OCI-LY1 (cell line): ENCODE measurements at regions not wholly inside any gene's neighbourhood (a gene's known extent, or its start where the extent isn't known, plus 50 kb on each side); places are given as distances from the start of the nearest gene placed in this dataset.

Experiments
- H2AFZ ChIP-seq: fragments of 200-600 bp; sonication (generic), shearing (Covaris generic); 2 replicates; pipeline ENCODE4 v1.6.0; 2014; ENCODE audit warnings: antibody characterized with exemption, mild to moderate bottlenecking, low read length
- H3F3A ChIP-seq: fragments of 200-600 bp; sonication (generic), shearing (Covaris generic); 2 replicates; pipeline ENCODE4 v1.6.0; 2014; ENCODE audit warnings: mild to moderate bottlenecking, antibody characterized with exemption, low read length, moderate library complexity; ENCODE audit not compliant: insufficient read depth
- H3K27ac ChIP-seq: fragments of 200-600 bp; sonication (generic); 2 replicates; pipeline ENCODE4 v1.5.1; 2014; ENCODE audit warnings: low read length, mixed run types, mild to moderate bottlenecking, low read depth; ENCODE audit not compliant: poor library complexity, severe bottlenecking
- H3K27me3 ChIP-seq: fragments of 200-600 bp; sonication (generic); 2 replicates; pipeline ENCODE4 v1.6.0; 2014; ENCODE audit warnings: antibody characterized with exemption, mild to moderate bottlenecking, low read length, moderate library complexity; ENCODE audit not compliant: insufficient read depth
- H3K36me3 ChIP-seq: fragments of 200-600 bp; sonication (generic); 2 replicates; pipeline ENCODE4 v1.6.1; 2014; ENCODE audit warnings: mild to moderate bottlenecking, antibody characterized with exemption, low read length, moderate library complexity, mixed read lengths; ENCODE audit not compliant: insufficient read depth
- H3K4me1 ChIP-seq: fragments of 200-600 bp; sonication (generic); 2 replicates; pipeline ENCODE4 v1.5.1; 2014; ENCODE audit warnings: mild to moderate bottlenecking, low read length, moderate library complexity; ENCODE audit not compliant: insufficient read depth, severe bottlenecking
- H3K4me2 ChIP-seq: fragments of 200-600 bp; sonication (generic), shearing (Covaris generic); 2 replicates; pipeline ENCODE4 v1.6.1; 2014; ENCODE audit warnings: low read length
- H3K4me3 ChIP-seq: fragments of 200-600 bp; sonication (generic); 2 replicates; pipeline ENCODE4 v1.5.1; 2014; ENCODE audit warnings: low read length, low read depth, mild to moderate bottlenecking, mixed read lengths; ENCODE audit not compliant: poor library complexity, severe bottlenecking
- H3K79me2 ChIP-seq: fragments of 200-600 bp; shearing (Covaris generic); 2 replicates; pipeline ENCODE4 v1.6.1; 2016; ENCODE audit warnings: mixed run types, low read length, mixed read lengths; ENCODE audit not compliant: insufficient read depth
- H3K9ac ChIP-seq: fragments of 200-600 bp; sonication (generic), shearing (Covaris generic); 2 replicates; pipeline ENCODE4 v1.6.1; 2014; ENCODE audit warnings: mild to moderate bottlenecking, low read length, mixed read lengths
- H3K9me2 ChIP-seq: fragments of 200-600 bp; sonication (generic), shearing (Covaris generic); 2 replicates; pipeline ENCODE4 v1.6.1; 2014; ENCODE audit warnings: low read depth, mild to moderate bottlenecking, low read length, mixed read lengths
- H3K9me3 ChIP-seq: fragments of 200-600 bp; shearing (Covaris generic); 2 replicates; pipeline ENCODE4 v1.6.1; 2014; ENCODE audit warnings: low read length, mixed read lengths
- H4K20me1 ChIP-seq: fragments of 200-600 bp; sonication (generic), shearing (Covaris generic); 2 replicates; pipeline ENCODE4 v1.6.0; 2016; ENCODE audit warnings: mild to moderate bottlenecking, low read length; ENCODE audit not compliant: insufficient read depth
- CTCF ChIP-seq: fragments of 200-600 bp; sonication (generic), shearing (Covaris generic); IDR thresholded peaks from 2 replicates; pipeline ENCODE4 v1.5.1; 2017; ENCODE audit warnings: mild to moderate bottlenecking, antibody characterized with exemption, low read length, moderate library complexity, mixed read lengths
- EZH2 ChIP-seq: fragments of 200-600 bp; sonication (generic), shearing (Covaris generic); IDR thresholded peaks from 2 replicates; pipeline ENCODE4 v1.8.0; 2017; ENCODE audit warnings: borderline replicate concordance, mixed run types, mild to moderate bottlenecking, antibody characterized with exemption, low read length, moderate library complexity, mixed read lengths

- Histone ChIP-seq H3K9me3 (no peaks in the 10 kb centered on the region), H3K9me2 (no peaks in the 10 kb centered on the region), H3K27ac (no peak overlapping the region), H3F3A (no peaks in the 10 kb centered on the region), H4K20me1 (no peaks in the 10 kb centered on the region), H3K9ac (no peak overlapping the region), H3K4me3 (no peak overlapping the region), H3K4me2 (no peak overlapping the region), H3K4me1 (no peaks in the 10 kb centered on the region), H3K36me3 (no peaks in the 10 kb centered on the region), H2AFZ (no peak overlapping the region), H3K79me2 (no peaks in the 10 kb centered on the region), H3K27me3 (peaks cover 10% of the 10 kb centered on the region)
- TF ChIP-seq CTCF, result no peak
- no peak for TF ChIP-seq EZH2
Measured at GRCh38 chr14:105897725-105898113, 371.3 kb downstream of the TMEM121 start.

- TF ChIP-seq EZH2 (no peak), CTCF (no peak)
- H3K4me1 ChIP-seq, result no peaks in the 10 kb centered on the region
- H3K36me3 ChIP-seq, result no peaks in the 10 kb centered on the region
- H4K20me1 ChIP-seq, result no peaks in the 10 kb centered on the region
- H3K9ac ChIP-seq, result no peak overlapping the region
- no peak overlapping the region for H3K4me2 ChIP-seq
- no peak overlapping the region for H3K27ac ChIP-seq
- H3K9me3 ChIP-seq, result no peaks in the 10 kb centered on the region
- no peaks in the 10 kb centered on the region for H3F3A ChIP-seq
- no peaks in the 10 kb centered on the region for H3K79me2 ChIP-seq
- no peaks in the 10 kb centered on the region for H3K9me2 ChIP-seq
- H3K27me3 ChIP-seq, result peaks cover 10% of the 10 kb centered on the region
- no peak overlapping the region for H3K4me3 ChIP-seq
- H2AFZ ChIP-seq, result no peak overlapping the region
Measured at GRCh38 chr14:105898482-105899010, 372.2 kb downstream of the TMEM121 start.

GRCh38 chr14:105899071-105899641, 372.8 kb downstream of the TMEM121 start:
- Histone ChIP-seq H3K4me3 (no peak overlapping the region), H3K79me2 (no peaks in the 10 kb centered on the region), H3K9me2 (no peaks in the 10 kb centered on the region), H3K4me2 (no peak overlapping the region), H3K9me3 (no peaks in the 10 kb centered on the region), H3K9ac (no peak overlapping the region), H3K36me3 (no peaks in the 10 kb centered on the region), H3K4me1 (no peaks in the 10 kb centered on the region), H3K27ac (no peak overlapping the region), H3K27me3 (peaks cover 10% of the 10 kb centered on the region), H4K20me1 (no peaks in the 10 kb centered on the region), H2AFZ (no peak overlapping the region), H3F3A (no peaks in the 10 kb centered on the region)
- no peak for TF ChIP-seq CTCF
- TF ChIP-seq EZH2, result no peak
